Uterus (tissue), 3 donors: ENCODE measurements at regions not wholly inside any gene's neighbourhood (a gene's known extent, or its start where the extent isn't known, plus 50 kb on each side); places are given as distances from the start of the nearest gene placed in this dataset.
"Not testable (repeated sequence)": the region's sequence is repeated elsewhere in the genome, so short reads cannot be mapped to it uniquely, and the experiment has no call there.

ENCODE experiments used
- DNase-seq, 2 donors: peaks; one replicate each; pipeline ENCODE4 v3.0.0-alpha.2; 2019 to 2020
- H3K27ac ChIP-seq, 2 donors: fragments of 200-600 bp; sonication (generic); 1 replicate in 1 of 2; 2 replicates in 1 of 2; pipeline ENCODE4 v1.5.1; 2016 to 2018
- H3K27me3 ChIP-seq, 2 donors: fragments of 200-600 bp; sonication (generic); one replicate each; pipeline ENCODE4 v1.5.1; 2018 to 2019; ENCODE audit warnings: control low read depth in 1 of 2
- H3K36me3 ChIP-seq, 2 donors: fragments of 200-600 bp; sonication (generic); one replicate each; pipeline ENCODE4 v1.5.1; 2019; ENCODE audit warnings: control low read depth in 1 of 2
- H3K4me1 ChIP-seq, 2 donors: fragments of 200-600 bp; sonication (generic); one replicate each; pipeline ENCODE4 v1.5.1; 2018 to 2019; ENCODE audit warnings: control low read depth in 1 of 2
- H3K4me3 ChIP-seq, 2 donors: fragments of 200-600 bp; sonication (generic); 1 replicate in 1 of 2; 2 replicates in 1 of 2; pipeline ENCODE4 v1.5.1; 2018 to 2019; ENCODE audit warnings: mild to moderate bottlenecking in 1 of 2
- H3K9me3 ChIP-seq, 2 donors: fragments of 200-600 bp; sonication (generic); one replicate each; pipeline ENCODE4 v1.5.1; 2019; ENCODE audit warnings: control low read depth in 1 of 2
- POLR2A ChIP-seq, 2 donors: fragments of 450-650 bp; IDR thresholded peaks; one replicate each; pipeline ENCODE4 v1.6.1; 2016; ENCODE audit warnings: antibody characterized with exemption in 2 of 2, mild to moderate bottlenecking in 1 of 2, moderate library complexity in 1 of 2
- intact Hi-C: fragments of 100-400 bp; cut with DNase I; formaldehyde crosslinking; loops from one replicate; pipeline ENCODE4 v1.15.1; 2023; ENCODE audit warnings: low total_unique reads
- TF ChIP-seq, protein P1 (sequence below), 4 experiments: fragments of 200-600 bp in 2 of 4; fragments of 450-650 bp in 2 of 4; sonication (generic) in 2 of 4; IDR thresholded peaks; one replicate each; pipeline ENCODE4 v1.5.1; 2016 to 2019; ENCODE audit warnings: antibody characterized with exemption in 4 of 4, mild to moderate bottlenecking in 2 of 4, moderate library complexity in 1 of 4
- donor health status: DM: yes; HTN: yes; CAD: no.

DNA sequence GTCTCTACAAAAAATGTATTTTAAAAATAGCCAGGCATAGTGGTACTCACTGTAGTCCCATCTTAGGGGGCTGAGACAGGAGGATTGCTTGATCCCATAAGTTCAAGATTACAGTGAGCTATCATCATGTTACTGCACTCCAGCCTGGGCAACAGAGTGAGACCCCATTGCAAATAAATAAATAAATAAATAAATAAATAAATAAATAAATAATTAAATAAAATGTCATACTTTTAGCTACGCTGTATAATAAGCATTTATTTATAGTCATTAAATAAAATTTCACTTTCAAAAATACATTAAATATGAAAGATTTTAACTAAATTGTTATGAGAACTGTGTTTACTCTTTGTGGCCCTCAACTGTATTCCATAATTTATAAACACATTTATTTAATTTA lies 1124.2 kb downstream of the PCDH7 start:
- no peaks in the 10 kb centered on the region for H3K9me3 ChIP-seq
- H3K27ac ChIP-seq, result no peak overlapping the region
- no peak for DNase-seq
- H3K4me3 ChIP-seq, result no peak overlapping the region
- intact Hi-C loops, result no loop called here
- TF ChIP-seq POLR2A (IDR thresholded peaks at IDR 0.05), result no peak
- TF ChIP-seq, protein P1, sequence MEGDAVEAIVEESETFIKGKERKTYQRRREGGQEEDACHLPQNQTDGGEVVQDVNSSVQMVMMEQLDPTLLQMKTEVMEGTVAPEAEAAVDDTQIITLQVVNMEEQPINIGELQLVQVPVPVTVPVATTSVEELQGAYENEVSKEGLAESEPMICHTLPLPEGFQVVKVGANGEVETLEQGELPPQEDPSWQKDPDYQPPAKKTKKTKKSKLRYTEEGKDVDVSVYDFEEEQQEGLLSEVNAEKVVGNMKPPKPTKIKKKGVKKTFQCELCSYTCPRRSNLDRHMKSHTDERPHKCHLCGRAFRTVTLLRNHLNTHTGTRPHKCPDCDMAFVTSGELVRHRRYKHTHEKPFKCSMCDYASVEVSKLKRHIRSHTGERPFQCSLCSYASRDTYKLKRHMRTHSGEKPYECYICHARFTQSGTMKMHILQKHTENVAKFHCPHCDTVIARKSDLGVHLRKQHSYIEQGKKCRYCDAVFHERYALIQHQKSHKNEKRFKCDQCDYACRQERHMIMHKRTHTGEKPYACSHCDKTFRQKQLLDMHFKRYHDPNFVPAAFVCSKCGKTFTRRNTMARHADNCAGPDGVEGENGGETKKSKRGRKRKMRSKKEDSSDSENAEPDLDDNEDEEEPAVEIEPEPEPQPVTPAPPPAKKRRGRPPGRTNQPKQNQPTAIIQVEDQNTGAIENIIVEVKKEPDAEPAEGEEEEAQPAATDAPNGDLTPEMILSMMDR (IDR thresholded peaks at IDR 0.05), result no peak
- no peaks in the 10 kb centered on the region for H3K27me3 ChIP-seq
- no peaks in the 10 kb centered on the region for H3K4me1 ChIP-seq
- no peaks in the 10 kb centered on the region for H3K36me3 ChIP-seq

DNA sequence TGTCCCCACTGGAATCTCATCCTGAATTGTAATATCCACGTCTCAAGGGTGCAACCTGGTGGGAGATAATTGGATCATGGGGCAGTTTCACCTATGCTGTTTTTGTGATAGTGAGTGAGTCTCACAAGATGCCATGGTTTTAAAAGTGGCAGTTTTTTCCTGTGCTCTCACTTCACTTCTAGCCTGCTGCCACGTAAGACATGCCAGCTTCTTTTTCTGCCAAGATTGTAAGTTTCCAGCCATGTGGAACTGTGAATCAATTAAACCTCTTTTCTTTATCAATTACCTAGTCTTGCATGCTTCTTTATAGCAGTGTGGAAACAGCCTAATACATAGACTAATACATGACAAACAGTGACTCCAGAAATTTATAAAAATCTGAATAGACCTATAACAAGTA lies 1131.8 kb downstream of the PCDH7 start:
- Histone ChIP-seq H3K4me1 (no peaks in the 10 kb centered on the region), H3K27me3 (no peaks in the 10 kb centered on the region), H3K4me3 (no peak overlapping the region), H3K27ac (no peak overlapping the region), H3K36me3 (no peaks in the 10 kb centered on the region), H3K9me3 (no peaks in the 10 kb centered on the region)
- intact Hi-C loops, result no loop called here
- TF ChIP-seq, protein P1 (IDR thresholded peaks at IDR 0.05), result no peak
- TF ChIP-seq POLR2A (IDR thresholded peaks at IDR 0.05), result no peak
- DNase-seq, result no peak

DNA sequence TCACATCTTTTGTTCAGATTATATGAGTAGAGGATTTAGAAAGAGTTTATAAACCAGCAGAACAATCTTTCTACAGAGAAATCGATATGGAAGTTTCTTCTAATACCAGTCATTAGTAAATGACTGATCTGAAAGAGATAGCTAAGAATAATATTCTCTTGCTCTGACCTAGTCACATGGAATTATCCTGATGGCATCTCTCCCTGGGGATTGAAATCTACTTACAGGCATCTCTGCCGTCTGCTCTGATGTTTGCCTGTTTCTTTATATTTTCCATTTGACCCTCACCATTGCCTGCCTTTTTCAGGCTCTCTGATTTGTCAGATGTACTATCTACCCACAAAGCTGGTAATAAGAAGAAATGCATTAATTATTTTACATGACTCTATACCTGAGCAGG lies 1157.3 kb downstream of the PCDH7 start:
- H3K36me3 ChIP-seq, result no peaks in the 10 kb centered on the region
- no peaks in the 10 kb centered on the region for H3K9me3 ChIP-seq
- no peak overlapping the region for H3K27ac ChIP-seq
- no peak overlapping the region for H3K4me3 ChIP-seq
- TF ChIP-seq, protein P1 (IDR thresholded peaks at IDR 0.05), result no peak
- TF ChIP-seq POLR2A (IDR thresholded peaks at IDR 0.05), result no peak
- intact Hi-C loops, result no loop called here
- no peaks in the 10 kb centered on the region for H3K27me3 ChIP-seq
- no peaks in the 10 kb centered on the region for H3K4me1 ChIP-seq
- no peak for DNase-seq

DNA sequence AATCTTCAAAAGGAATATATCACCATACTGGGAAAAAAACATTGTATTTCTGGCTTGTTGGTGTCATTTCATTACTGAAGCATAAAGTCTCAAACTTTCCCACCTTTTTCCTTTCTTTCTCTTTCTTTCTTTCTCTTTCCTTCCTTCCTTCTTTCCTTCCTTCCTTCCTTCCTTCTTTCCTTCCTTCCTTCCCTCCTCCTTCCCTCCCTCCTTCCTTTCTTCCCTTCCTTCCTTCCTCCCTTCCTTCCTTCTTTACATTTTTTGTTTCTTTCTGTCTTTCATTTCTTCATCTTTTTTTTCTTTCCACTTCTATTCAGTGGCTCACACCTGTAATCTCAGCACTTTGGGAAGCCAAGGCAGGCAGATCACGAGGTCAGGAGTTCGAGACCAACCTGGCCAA lies 1160.7 kb downstream of the PCDH7 start:
- DNase-seq, H3K4me1 ChIP-seq, intact Hi-C loops, H3K27ac ChIP-seq, H3K36me3 ChIP-seq, H3K27me3 ChIP-seq, H3K9me3 ChIP-seq, H3K4me3 ChIP-seq: not testable (repeated sequence)

DNA sequence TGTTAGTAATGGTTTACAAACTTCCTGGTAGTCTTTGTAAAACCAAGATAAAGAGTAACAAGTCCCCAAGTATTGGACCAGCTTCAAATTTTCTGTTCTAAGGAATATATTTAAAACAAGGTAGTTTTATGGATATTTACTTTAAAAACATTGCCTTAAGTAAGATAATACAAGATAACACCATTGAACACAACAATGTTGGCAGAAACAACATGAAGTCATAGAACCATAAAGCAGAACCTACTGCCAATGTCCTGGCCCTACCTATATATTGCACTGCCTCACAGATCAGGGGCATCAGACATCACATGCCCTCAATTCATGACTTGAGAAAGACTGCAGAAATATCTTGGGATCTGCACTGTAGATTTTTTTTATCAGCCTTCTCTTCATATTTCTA lies 1176.2 kb downstream of the PCDH7 start:
- Histone ChIP-seq H3K36me3 (no peaks in the 10 kb centered on the region), H3K27me3 (no peaks in the 10 kb centered on the region), H3K27ac (no peak overlapping the region), H3K9me3 (no peaks in the 10 kb centered on the region), H3K4me3 (no peak overlapping the region), H3K4me1 (no peaks in the 10 kb centered on the region)
- no peak for DNase-seq
- intact Hi-C loops, result no loop called here
- no peak for TF ChIP-seq POLR2A (IDR thresholded peaks at IDR 0.05)
- TF ChIP-seq, protein P1 (IDR thresholded peaks at IDR 0.05), result no peak

DNA sequence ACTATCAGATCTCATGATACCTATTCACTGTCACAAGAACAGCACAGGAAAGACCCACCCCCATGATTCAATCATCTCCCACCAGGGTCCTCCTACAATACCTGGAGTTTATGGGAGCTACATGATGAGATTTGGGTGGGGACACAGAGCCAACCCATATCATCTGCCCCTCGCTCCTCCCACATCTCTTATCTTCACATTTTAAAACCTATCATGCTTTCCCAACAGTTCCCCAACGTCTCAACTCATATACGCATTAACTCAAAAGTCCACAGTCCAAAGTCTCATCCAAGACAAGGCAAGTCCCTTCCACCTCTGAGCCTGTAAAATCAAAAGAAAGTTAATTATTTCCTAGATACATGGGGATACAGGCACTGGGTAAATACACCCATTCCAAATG lies 1185.2 kb downstream of the PCDH7 start:
- Histone ChIP-seq H3K27me3 (no peaks in the 10 kb centered on the region), H3K4me3 (no peak overlapping the region), H3K36me3 (no peaks in the 10 kb centered on the region), H3K4me1 (no peaks in the 10 kb centered on the region), H3K27ac (no peak overlapping the region), H3K9me3 (no peaks in the 10 kb centered on the region)
- DNase-seq, result no peak
- TF ChIP-seq POLR2A (IDR thresholded peaks at IDR 0.05), result no peak
- TF ChIP-seq, protein P1 (IDR thresholded peaks at IDR 0.05), result no peak
- intact Hi-C loops, result no loop called here
